HUES48 (cell line): ENCODE measurements at regions not wholly inside any gene's neighbourhood (a gene's known extent, or its start where the extent isn't known, plus 50 kb on each side); places are given as distances from the start of the nearest gene placed in this dataset.
A peak's percentile ranks its signal among the peaks of the same experiment; 100 is the strongest.

ENCODE experiments used
- H3K27ac ChIP-seq: one replicate; pipeline ENCODE4 v1.7.0; 2013; ENCODE audit warnings: low read depth, low read length, inconsistent platforms
- H3K27me3 ChIP-seq: 2 replicates; pipeline ENCODE4 v1.6.1; 2013; ENCODE audit warnings: mild to moderate bottlenecking, low read length; ENCODE audit not compliant: control insufficient read depth, insufficient read depth
- H3K36me3 ChIP-seq: 2 replicates; pipeline ENCODE4 v1.6.1; 2013; ENCODE audit warnings: low read length; ENCODE audit not compliant: control insufficient read depth, insufficient read depth
- H3K4me1 ChIP-seq: 2 replicates; pipeline ENCODE4 v1.6.1; 2013; ENCODE audit warnings: mild to moderate bottlenecking, low read length; ENCODE audit not compliant: control insufficient read depth, insufficient read depth
- H3K4me3 ChIP-seq: 2 replicates; pipeline ENCODE4 v1.5.1; 2013; ENCODE audit warnings: mild to moderate bottlenecking, low read depth, low read length
- H3K9ac ChIP-seq: 2 replicates; pipeline ENCODE4 v1.6.1; 2013; ENCODE audit warnings: mild to moderate bottlenecking, low read depth, low read length, moderate library complexity
- H3K9me3 ChIP-seq: 2 replicates; pipeline ENCODE4 v1.6.1; 2013; ENCODE audit warnings: low read length; ENCODE audit not compliant: control insufficient read depth, insufficient read depth

DNA sequence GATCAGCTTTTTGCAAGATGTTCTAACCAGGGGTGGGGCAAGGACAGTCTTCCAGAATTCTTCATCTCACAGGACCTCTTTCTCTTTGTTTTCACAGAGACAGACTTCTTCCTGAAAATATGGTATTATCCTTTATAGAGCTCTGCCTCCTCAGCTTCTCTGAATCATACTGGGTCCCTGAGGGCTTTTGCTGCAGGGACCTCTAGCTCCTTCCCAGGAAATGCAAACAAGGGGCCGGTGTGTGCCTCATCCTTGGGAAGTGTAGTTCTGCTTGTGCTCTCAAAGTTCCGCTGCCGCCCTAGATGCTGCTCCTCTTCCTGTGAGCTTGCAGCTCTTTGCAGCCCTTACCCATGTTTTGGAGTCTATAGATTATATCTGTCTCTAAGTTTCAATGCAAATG is 99.5 kb upstream of the NPAS2 start:
- H3K27ac ChIP-seq: no peak overlapping the region
- no peaks in the 10 kb centered on the region for H3K27me3 ChIP-seq
- no peaks in the 10 kb centered on the region for H3K9me3 ChIP-seq
- H3K9ac ChIP-seq: no peak overlapping the region
- 0 out of 2 replicates have a peak, but pooled peaks cover 7% of the 10 kb centered on the region for H3K4me1 ChIP-seq
- no peak overlapping the region for H3K4me3 ChIP-seq
- no peaks in the 10 kb centered on the region for H3K36me3 ChIP-seq

DNA sequence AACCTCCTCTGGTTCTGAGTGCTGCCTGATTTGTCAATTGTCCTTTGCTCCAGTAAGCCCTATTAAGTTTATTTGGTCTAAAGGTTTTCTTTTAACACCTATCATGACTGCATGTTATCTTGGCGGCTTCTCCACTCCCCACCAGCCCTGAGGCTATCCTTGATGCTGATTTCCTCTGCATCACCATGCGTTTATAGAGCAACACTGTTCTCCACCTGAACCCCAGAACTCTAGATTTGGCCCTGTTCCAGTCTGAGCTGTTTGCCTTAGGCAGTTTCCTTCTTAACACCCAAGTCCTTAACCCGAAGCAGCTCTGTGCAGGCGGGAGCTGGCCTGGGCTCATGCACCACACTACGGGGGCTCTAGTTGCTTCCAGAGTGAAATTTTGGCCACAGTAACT is 98.2 kb upstream of the NPAS2 start:
- no peaks in the 10 kb centered on the region for H3K9me3 ChIP-seq
- H3K27me3 ChIP-seq: no peaks in the 10 kb centered on the region
- peaks cover 12% of the 10 kb centered on the region; the same call in 1 of the 2 replicates for H3K4me1 ChIP-seq
- H3K36me3 ChIP-seq: no peaks in the 10 kb centered on the region
- H3K4me3 ChIP-seq: no peak overlapping the region
- no peak overlapping the region for H3K27ac ChIP-seq
- no peak overlapping the region for H3K9ac ChIP-seq

DNA sequence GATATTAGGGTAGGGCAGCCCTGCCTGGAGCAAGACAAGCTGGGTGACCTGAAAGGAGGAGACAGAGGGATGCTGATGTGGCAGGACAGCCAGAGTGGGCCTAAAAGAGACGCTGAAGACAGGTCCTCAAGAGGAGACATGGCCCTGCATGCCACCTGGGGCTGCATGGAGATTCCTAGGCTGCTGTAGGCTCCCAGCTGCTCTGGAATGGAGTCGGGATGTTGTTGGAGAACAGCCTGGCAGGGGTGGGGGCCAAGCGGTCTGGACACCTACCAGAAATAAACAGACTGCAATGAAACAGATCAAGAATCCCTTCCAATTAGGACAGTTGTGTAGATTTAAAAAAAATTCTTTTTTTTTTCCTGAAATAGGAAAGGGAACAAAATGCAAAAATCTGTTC is 97.8 kb upstream of the NPAS2 start:
- H3K36me3 ChIP-seq: no peaks in the 10 kb centered on the region
- no peak overlapping the region for H3K27ac ChIP-seq
- H3K9ac ChIP-seq: no peak overlapping the region
- H3K9me3 ChIP-seq: no peaks in the 10 kb centered on the region
- H3K4me1 ChIP-seq: peaks cover 14% of the 10 kb centered on the region; the same call in 1 of the 2 replicates
- no peaks in the 10 kb centered on the region for H3K27me3 ChIP-seq
- H3K4me3 ChIP-seq: no peak overlapping the region

DNA sequence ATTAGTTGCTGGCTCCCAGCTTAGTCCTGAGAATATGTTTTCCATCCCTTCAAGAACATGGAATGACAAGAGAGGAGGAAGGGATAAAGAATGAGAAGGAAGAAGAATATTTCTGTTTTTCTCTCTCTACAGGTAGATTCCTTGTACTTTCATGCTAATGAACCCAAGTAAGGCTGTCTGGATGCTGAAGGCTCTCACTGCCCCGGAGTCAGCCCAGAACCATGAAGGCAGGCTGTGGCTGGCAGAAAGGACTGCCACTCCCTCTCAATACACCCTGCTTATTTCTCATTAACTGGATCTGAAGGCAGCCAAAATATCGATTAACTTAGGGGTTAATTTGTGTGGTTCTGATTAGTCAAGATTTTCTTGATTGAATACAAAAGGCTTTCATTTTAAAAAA is 93.1 kb upstream of the NPAS2 start:
- Histone ChIP-seq H3K27me3 (no peaks in the 10 kb centered on the region), H3K4me1 (peaks cover 7% of the 10 kb centered on the region; the same call in 1 of the 2 replicates), H3K27ac (no peak overlapping the region), H3K36me3 (no peaks in the 10 kb centered on the region), H3K9me3 (peaks cover 5% of the 10 kb centered on the region; the same call in 1 of the 2 replicates), H3K4me3 (no peak overlapping the region; the same call in 1 of the 2 replicates), H3K9ac (no peak overlapping the region)

DNA sequence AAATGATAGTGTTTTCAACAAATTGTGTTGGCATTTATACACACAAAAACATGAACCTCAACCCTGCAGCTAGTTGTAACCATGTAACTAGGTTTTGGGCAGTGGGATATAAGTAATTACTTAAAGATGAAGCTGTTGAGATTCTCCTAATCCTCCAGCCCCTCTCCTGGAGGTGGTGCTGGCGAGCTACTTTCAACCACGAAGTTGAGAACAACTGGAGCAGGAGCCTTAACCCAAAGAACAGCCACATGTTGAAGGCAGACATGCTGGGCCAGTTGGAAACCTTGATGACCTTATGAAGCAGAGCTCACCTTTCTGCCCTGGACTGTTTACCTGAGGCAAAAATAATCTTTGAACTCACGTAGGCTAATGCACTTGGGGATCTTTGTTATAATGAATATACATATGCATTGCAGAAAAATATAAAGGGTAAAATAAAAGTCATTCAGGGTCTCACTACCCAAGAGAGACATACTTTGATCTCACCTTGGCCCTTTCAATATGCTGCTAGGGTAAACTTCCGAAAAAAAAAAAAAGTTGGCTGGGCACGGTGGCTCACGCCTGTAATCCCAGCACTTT is 89.6 kb upstream of the NPAS2 start:
- Histone ChIP-seq H3K4me1 (peaks cover 19% of the 10 kb centered on the region), H3K36me3 (no peaks in the 10 kb centered on the region), H3K9me3 (peaks cover 5% of the 10 kb centered on the region; the same call in 1 of the 2 replicates), H3K9ac (no peak overlapping the region), H3K27ac (no peak overlapping the region), H3K27me3 (no peaks in the 10 kb centered on the region), H3K4me3 (no peak overlapping the region)

DNA sequence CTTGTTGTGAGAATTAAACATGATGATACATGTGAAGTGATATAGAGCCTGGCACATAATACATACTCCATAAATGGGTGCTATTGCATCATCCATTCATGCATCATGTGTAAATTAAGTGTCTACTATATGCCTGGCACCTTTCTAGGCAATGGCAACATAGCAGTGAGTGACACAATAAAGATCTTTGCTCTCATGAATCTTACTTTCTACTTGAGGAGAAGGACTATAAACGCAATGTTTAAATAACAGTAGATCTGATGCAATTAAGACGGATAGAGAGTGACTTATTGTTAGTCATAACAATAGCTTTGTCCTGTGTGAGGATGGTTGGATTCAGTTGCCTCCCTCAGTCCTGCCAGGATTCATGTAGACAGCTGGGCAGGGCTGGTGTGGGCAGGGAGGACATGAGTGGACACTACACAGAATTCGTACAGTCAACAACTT is 88.4 kb upstream of the NPAS2 start:
- H3K27me3 ChIP-seq: no peaks in the 10 kb centered on the region
- H3K36me3 ChIP-seq: no peaks in the 10 kb centered on the region
- H3K9me3 ChIP-seq: peaks cover 5% of the 10 kb centered on the region; the same call in 1 of the 2 replicates
- peaks cover 15% of the 10 kb centered on the region for H3K4me1 ChIP-seq
- H3K9ac ChIP-seq: no peak overlapping the region
- H3K27ac ChIP-seq: no peak overlapping the region
- H3K4me3 ChIP-seq: no peak overlapping the region

DNA sequence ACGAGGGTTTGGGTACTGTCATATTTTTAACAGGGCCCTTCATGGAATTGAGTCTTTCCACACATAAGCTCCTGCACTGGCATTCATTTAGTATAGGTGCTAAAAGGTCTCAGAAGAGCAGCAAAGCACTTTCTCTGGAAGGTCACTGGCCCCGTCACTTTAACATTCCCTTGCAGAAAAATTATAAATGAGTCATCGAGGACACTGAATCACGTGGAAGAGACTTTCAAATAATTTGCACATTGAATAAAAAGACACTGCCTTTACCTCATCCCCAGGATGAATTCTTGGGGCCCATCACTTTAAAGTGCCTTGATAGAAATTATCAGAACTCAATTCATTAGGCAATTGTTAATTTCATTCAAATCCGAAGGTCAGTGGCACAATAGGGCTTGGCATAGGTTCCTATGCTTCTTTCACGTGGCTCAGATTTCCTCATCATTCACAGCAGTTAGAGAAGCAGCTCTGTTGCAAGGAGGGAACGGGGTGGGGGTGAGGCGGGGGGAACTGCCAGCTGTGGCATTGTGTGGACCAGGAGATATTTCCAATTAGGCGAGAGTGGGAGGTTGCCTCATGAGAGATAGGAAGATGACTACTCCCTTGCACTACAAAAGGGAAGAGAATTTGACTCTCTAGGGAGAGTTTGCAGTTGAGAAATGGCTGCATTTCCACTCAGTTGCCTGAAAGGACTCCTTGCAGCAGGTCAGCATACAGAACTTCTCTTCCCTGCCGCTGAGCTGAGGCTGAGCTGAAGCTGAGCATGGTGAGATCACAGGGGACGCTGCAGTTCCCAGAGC is 86.3 kb upstream of the NPAS2 start:
- no peaks in the 10 kb centered on the region for H3K27me3 ChIP-seq
- peaks cover 12% of the 10 kb centered on the region for H3K4me1 ChIP-seq
- peak overlapping the region; percentile 14 for H3K27ac ChIP-seq
- peaks cover 5% of the 10 kb centered on the region; the same call in 1 of the 2 replicates for H3K9me3 ChIP-seq
- H3K36me3 ChIP-seq: no peaks in the 10 kb centered on the region
- H3K4me3 ChIP-seq: no peak overlapping the region
- H3K9ac ChIP-seq: no peak overlapping the region

DNA sequence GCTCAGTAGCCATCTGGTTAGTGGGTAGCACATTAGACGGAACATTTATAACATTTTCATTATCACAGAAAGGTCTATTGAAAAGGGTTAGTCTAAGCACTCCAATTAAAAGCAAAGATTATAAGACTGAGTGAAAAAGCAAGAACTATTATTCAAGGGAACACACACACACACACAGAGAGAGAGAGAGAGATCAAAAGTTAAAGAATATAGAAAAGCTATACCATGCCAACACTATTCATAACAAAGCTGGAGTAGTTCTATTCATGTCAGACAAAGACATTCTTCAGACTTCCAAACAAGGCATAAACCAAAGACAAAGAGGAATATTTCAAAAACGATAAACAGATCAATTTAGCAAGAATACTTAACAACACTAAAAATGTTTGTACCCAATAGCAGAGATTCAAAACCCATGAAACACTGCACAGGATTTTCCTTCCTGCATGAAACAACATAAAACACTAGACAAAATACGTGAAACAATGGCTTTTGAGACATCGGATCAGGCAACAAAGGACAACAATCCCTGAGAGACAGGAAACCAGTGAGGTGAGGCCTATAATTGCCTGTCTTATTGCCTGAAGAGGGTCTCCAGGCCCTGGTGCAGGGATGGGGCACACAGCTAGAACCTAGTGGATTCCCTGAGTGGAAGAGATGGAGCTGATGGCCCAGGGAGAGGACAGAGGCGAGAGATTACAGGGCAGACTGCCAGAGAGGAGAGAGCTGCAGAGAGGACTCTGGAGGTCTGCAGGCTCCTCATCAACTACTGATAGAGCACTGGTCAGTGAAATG is 83.6 kb upstream of the NPAS2 start:
- no peak overlapping the region for H3K9ac ChIP-seq
- H3K27ac ChIP-seq: no peak overlapping the region
- peaks cover 12% of the 10 kb centered on the region for H3K4me1 ChIP-seq
- no peaks in the 10 kb centered on the region for H3K9me3 ChIP-seq
- no peak overlapping the region for H3K4me3 ChIP-seq
- H3K36me3 ChIP-seq: no peaks in the 10 kb centered on the region
- no peaks in the 10 kb centered on the region for H3K27me3 ChIP-seq

DNA sequence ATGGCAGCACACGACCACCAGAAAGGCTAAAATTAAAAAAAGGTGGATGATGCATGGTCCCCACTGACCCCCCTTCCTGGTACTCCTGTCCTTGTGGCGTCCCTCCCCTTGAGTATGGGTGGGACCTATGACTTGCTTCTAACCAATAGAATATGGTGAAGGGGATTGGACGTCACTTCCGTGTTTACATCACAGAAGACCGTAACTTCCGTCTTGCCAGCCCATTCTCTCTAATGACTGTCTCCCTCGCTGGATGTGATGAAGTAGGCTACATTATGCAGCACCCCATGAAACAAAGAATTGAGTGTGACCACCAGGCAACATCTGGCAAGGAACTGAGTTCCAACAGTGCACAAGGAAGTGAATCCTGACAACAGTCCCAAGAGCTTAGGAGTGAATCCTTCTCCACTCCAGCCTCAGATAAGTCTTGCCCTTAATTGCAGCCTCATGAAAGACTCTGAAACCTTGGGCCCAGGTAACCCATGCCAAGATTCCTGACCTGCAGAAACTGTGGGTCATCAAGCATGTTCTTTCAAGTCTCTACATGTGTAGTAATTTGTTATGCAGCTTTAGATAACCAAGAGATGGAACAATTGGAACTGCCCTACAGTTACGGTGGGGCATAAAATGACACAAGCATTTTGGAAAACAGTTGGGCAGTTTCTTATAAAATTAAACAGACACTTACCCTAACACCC is 80.1 kb upstream of the NPAS2 start:
- Histone ChIP-seq H3K4me3 (no peak overlapping the region), H3K27ac (no peak overlapping the region), H3K9ac (no peak overlapping the region), H3K4me1 (no peaks in the 10 kb centered on the region), H3K27me3 (no peaks in the 10 kb centered on the region), H3K9me3 (no peaks in the 10 kb centered on the region), H3K36me3 (no peaks in the 10 kb centered on the region)

DNA sequence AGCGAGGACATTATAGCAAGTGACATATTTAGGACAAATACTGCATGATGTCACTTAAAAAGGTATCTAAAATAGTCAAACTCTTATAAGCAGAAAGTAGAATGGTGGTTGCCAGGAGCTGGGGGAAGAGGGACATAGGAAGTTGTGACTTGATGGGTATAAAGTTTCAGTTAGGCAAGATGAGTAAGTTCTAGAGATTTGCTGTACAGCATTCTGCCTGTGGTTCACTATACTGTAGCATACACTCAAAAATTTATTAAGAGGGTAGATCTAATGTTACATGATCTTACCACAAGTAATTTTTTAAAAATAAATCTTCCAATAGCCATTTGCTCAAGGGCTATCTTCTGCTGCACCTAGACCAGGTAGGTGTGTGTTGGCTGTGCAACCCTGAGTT is 78.1 kb upstream of the NPAS2 start:
- no peak overlapping the region for H3K27ac ChIP-seq
- no peak overlapping the region for H3K9ac ChIP-seq
- no peaks in the 10 kb centered on the region for H3K27me3 ChIP-seq
- no peaks in the 10 kb centered on the region for H3K36me3 ChIP-seq
- H3K4me1 ChIP-seq: no peaks in the 10 kb centered on the region
- H3K4me3 ChIP-seq: no peak overlapping the region
- no peaks in the 10 kb centered on the region for H3K9me3 ChIP-seq
